Body of pancreas (tissue), 4 donors: ENCODE measurements at regions not wholly inside any gene's neighbourhood (a gene's known extent, or its start where the extent isn't known, plus 50 kb on each side); places are given as distances from the start of the nearest gene placed in this dataset.

Source experiments
- ATAC-seq: fragments of 150-250 bp; one replicate; pipeline ENCODE4 v1.9.1; 2016
- DNase-seq, 4 donors: peaks; one replicate each; pipeline ENCODE4 v3.0.0-alpha.2; 2019
- H3K27ac ChIP-seq, 4 donors: fragments of 200-600 bp; sonication (generic); 1 replicate in 3 of 4; 2 replicates in 1 of 4; pipeline versions ENCODE4 v1.5.1 to v1.6.1; 2016 to 2019; ENCODE audit warnings: mild to moderate bottlenecking in 1 of 4, mixed read lengths in 1 of 4, moderate library complexity in 1 of 4
- H3K27me3 ChIP-seq, 2 donors: fragments of 200-600 bp; sonication (generic); one replicate each; pipeline ENCODE4 v1.6.0; 2016; ENCODE audit warnings: mild to moderate bottlenecking in 1 of 2
- H3K36me3 ChIP-seq, 2 donors: fragments of 200-600 bp; sonication (generic); replicated peaks in 1 of 2; 2 replicates each; pipeline ENCODE4 v1.5.1; 2016; ENCODE audit warnings: low read depth in 2 of 2; ENCODE audit not compliant: insufficient read depth in 1 of 2
- H3K4me1 ChIP-seq: fragments of 200-600 bp; sonication (generic); one replicate; pipeline ENCODE4 v1.6.0; 2016
- H3K4me3 ChIP-seq, 2 donors: fragments of 200-600 bp; sonication (generic); 1 replicate in 1 of 2; 2 replicates in 1 of 2; pipeline ENCODE4 v1.5.1; 2016 to 2019
- H3K9me3 ChIP-seq, 3 donors: fragments of 200-600 bp; sonication (generic); 1 replicate in 2 of 3; 2 replicates in 1 of 3; pipeline ENCODE4 v1.5.1; 2016
- CTCF ChIP-seq, 7 experiments: fragments of 450-650 bp in 4 of 7; fragments of 200-600 bp in 3 of 7; sonication (generic) in 3 of 7; IDR thresholded peaks; one replicate each; pipeline ENCODE4 v1.5.1; 2016 to 2019; ENCODE audit warnings: antibody characterized with exemption in 7 of 7
- POLR2A ChIP-seq, 3 donors: fragments of 450-650 bp; IDR thresholded peaks; one replicate each; pipeline ENCODE4 v1.6.1; 2016; ENCODE audit warnings: antibody characterized with exemption in 3 of 3, mild to moderate bottlenecking in 2 of 3
- WGBS, 2 donors: methylation state at CpG; one replicate each; pipeline ENCODE4 v1.1.5; 2017; 5-methylcytosine and 5-hydroxymethylcytosine counted together
- intact Hi-C: fragments of 100-400 bp; cut with DNase I; formaldehyde crosslinking; loops from one replicate; pipeline ENCODE4 v1.15.1; 2023

DNA sequence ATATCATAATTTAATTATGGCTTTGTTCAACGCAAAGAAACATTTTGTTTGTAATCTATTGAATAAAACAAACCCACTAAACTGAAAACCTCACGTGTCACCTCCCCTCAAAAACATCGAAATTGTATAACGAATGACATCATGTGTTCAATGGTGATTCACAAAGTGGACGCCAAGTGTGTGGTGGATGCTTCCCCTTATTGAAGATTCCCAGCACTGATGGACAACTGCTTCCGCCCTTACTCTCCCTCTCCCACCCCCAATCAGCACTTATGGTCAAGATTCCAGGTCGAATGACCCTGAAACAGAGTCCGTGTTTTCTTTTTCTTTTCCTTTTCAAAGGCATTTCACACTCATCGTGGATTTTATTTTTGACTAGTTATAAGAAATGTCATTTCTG, 383.0 kb upstream of the SMIM21 start:
- TF ChIP-seq CTCF (IDR thresholded peaks at IDR 0.05) = no peak
- no peak for TF ChIP-seq POLR2A (IDR thresholded peaks at IDR 0.05)
- Histone ChIP-seq H3K4me3 (no peak overlapping the region), H3K4me1 (no peaks in the 10 kb centered on the region), H3K27me3 (no peaks in the 10 kb centered on the region), H3K27ac (no peak overlapping the region), H3K36me3 (no peaks in the 10 kb centered on the region), H3K9me3 (no peaks in the 10 kb centered on the region)
- no peak for DNase-seq
- intact Hi-C loops = no loop called here
- 45 to 55% methylated on average over 9 of the region's 9 CpGs for WGBS, 2 donors
- no peak for ATAC-seq

- Histone ChIP-seq H3K36me3 (no peaks in the 10 kb centered on the region), H3K27ac (no peak overlapping the region), H3K27me3 (no peaks in the 10 kb centered on the region), H3K4me1 (no peaks in the 10 kb centered on the region), H3K4me3 (no peak overlapping the region), H3K9me3 (no peaks in the 10 kb centered on the region)
- TF ChIP-seq POLR2A (IDR thresholded peaks at IDR 0.05) = no peak
- no peak for TF ChIP-seq CTCF (IDR thresholded peaks at IDR 0.05)
- ATAC-seq (no peak), DNase-seq (no peak)
- intact Hi-C loops = no loop called here
- WGBS, 2 donors = 27 to 29% methylated on average over 6 of the region's 6 CpGs
Observed at GRCh38 chr18:75809926-75810255, 382.4 kb upstream of the SMIM21 start.

GRCh38 chr18:75809151-75809925, 381.8 kb upstream of the SMIM21 start:
- intact Hi-C loops = no loop called here
- Histone ChIP-seq H3K4me3 (no peak overlapping the region), H3K9me3 (no peaks in the 10 kb centered on the region), H3K27me3 (no peaks in the 10 kb centered on the region), H3K36me3 (no peaks in the 10 kb centered on the region), H3K27ac (no peak overlapping the region), H3K4me1 (no peaks in the 10 kb centered on the region)
- TF ChIP-seq POLR2A (IDR thresholded peaks at IDR 0.05) = no peak
- no peak for TF ChIP-seq CTCF (IDR thresholded peaks at IDR 0.05)
- DNase-seq (no peak), ATAC-seq (no peak)
- WGBS, 2 donors = 52 to 64% methylated on average over 20 of the region's 20 CpGs

DNA sequence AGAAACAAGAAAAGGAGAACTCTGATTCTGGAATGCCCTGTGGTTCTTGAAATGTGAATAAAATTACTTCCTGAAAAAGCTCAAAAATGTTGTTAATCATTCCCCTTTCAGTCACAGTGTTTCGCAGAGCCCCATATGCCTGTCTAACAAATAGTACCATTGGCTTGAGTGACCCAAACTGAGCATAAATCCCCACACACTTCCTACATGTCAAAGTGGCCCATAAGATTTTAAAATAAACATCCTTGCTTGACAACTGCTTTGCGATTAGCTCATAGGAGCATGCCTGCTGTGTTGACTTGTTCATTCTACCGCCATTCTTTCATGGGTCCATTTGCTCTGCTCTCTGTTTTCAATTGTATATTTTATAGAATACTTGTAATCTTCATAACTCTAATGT, 377.8 kb upstream of the SMIM21 start:
- no peak for TF ChIP-seq POLR2A (IDR thresholded peaks at IDR 0.05)
- no peak for TF ChIP-seq CTCF (IDR thresholded peaks at IDR 0.05)
- H3K27ac ChIP-seq = no peak overlapping the region
- H3K4me1 ChIP-seq = no peaks in the 10 kb centered on the region
- 53 to 56% methylated on average over 3 of the region's 3 CpGs for WGBS, 2 donors
- ATAC-seq (no peak), DNase-seq (no peak)
- no peaks in the 10 kb centered on the region for H3K36me3 ChIP-seq
- H3K27me3 ChIP-seq = no peaks in the 10 kb centered on the region
- H3K9me3 ChIP-seq = no peaks in the 10 kb centered on the region
- no peak overlapping the region for H3K4me3 ChIP-seq
- intact Hi-C loops = no loop called here

DNA sequence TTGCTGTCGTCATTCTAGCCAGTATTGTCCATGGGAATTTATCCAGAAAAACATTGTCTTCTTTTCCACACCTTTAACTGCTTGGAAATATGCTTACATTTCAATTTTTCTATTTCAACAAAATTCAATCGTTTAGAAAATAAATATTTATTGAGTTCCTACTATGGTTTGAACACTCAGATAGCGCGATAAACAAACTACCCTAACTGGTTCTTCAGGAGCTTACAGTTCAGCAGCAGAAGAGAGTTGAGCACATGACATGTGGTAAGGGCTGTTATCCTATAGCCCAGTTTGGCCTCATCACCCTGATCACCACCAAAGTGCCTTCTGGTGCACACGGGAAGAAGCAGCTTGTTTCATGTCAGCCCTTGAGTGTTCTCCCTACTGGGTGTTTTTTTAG, 375.2 kb upstream of the SMIM21 start:
- WGBS, 2 donors = 51 to 55% methylated on average over 5 of the region's 5 CpGs
- DNase-seq (no peak), ATAC-seq (no peak)
- Histone ChIP-seq H3K9me3 (no peaks in the 10 kb centered on the region), H3K27me3 (no peaks in the 10 kb centered on the region), H3K36me3 (no peaks in the 10 kb centered on the region), H3K4me3 (no peak overlapping the region), H3K27ac (no peak overlapping the region), H3K4me1 (no peaks in the 10 kb centered on the region)
- intact Hi-C loops = no loop called here
- no peak for TF ChIP-seq CTCF (IDR thresholded peaks at IDR 0.05)
- TF ChIP-seq POLR2A (IDR thresholded peaks at IDR 0.05) = no peak
